HG02588 (cell line): ENCODE measurements at regions not wholly inside any gene's neighbourhood (a gene's known extent, or its start where the extent isn't known, plus 50 kb on each side); places are given as distances from the start of the nearest gene placed in this dataset.

Source experiments
- ATAC-seq: cut with Tn5 transposase; IDR thresholded peaks from one replicate; pipeline ENCODE4 v1.9.1; 2021; ENCODE audit warnings: mild to moderate bottlenecking, moderate library complexity; ENCODE audit not compliant: unreplicated experiment

DNA sequence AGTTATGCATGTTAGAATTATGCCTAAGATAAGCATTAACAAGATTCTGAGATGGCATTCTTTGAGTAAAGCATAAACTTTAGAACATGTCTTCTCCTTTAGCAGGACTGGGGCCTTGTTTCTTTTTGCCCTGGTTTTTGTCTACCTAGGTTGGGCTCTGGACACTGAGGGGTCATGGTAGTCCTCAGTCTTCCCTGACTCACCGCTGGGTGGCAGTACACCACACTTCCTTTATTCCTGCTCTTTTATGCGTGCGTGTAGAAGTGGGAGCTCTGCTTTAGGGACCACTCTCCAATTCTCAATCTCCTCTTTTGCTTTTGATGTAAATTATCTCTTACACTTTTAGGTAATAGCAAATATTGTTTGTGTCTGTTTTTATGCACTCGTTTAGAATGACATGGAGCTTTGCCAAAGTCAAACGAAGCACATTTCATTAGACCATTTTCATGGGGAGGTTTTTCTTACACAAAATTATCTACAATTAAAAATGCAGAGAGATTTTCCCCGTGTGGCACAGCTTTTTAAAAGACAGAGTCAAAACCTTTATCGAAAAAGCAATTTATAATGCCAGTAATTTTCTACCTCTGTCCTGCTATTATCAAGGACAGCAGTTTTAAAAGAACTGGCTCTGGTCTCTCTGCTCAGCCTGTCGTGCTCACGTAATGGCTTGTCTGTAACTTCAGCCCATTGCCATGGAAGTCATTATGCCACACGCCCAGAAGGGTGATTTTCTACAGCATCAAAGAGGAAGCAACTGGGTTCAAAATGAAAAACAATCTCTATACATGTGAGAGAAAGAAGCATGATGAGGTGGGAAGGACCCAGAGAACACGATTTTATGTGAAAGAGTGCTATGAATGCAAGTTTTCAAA lies 413.9 kb downstream of the COG6 start:
- no peak for ATAC-seq

DNA sequence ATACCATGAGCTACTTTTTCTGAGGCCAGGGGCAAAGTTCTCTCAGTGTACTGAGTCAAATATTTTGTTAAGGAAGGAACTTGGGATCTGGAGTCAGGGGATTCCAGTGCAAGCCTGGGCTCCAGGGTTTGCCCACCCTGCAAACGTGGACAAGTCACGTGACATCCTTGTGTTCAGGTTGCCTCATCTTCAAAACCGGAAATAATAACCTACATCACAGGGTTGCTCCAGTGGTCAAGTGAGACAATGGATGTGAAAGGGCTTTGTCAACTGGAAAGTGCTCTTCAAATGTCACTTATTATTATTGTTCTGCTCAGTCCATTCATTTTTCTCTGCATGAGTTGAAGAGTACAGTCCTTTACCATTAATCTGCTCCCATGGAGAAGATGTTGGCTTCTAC lies 414.9 kb downstream of the COG6 start:
- ATAC-seq = no peak

DNA sequence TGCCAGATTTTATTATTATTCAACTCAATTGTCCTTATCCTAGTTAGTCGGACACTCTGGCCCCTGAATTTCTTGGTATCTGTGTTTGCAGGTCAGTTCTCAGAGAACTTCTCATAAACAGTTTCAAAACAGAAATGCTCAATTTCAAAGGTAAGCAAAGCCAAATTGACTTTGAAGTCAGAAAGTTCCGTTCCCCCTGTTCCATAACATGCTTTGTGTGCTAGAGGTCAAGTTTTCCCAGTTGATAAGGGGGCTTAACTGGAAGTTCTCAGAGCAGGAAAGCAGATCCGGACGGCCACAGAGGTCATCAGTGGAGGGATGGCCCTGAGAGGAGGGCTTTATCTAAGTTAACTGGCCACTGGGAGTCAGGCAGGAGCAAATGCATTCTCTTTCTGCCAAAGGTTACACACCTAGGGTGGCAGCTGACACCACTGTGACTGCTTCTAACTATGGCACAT lies 417.2 kb downstream of the COG6 start:
- ATAC-seq = no peak

DNA sequence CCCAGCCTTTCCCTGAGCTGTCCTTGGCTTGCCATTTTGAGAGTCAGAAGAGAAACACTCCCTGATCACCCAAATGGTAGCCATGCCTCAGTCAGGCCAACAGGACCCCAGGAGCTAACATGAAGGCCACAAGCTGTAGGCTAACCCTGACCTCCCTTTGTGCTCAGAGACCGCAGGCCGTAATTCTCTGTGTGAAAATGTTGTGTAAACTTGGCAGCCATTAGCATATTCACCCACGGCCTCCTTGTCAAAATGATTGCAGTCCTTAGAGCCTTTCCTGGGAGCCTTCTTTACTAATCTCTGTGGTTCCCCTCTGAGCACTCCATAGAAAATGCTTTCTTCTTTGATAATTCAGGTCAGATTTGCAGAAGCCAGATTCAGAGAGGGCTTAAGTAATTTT lies 418.9 kb downstream of the COG6 start:
- no peak for ATAC-seq

DNA sequence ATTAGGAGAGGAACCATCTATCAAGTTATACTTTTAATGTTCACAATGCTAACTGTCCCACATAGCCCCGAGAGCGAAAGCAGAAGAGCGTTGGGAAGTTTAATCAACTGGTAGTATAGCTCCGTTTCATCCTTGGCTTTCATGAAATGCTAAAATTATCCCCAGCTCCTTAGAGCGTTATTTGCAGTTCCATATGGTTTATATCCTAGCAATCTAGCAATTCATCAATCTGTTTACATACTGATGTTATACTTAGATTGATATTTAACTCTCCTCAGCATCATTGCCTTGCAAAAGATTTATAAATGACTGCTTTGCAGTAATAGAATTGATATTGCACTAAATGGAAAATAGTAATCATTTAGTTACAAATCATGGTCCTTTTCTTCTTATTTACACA lies 419.8 kb downstream of the COG6 start:
- no peak for ATAC-seq

DNA sequence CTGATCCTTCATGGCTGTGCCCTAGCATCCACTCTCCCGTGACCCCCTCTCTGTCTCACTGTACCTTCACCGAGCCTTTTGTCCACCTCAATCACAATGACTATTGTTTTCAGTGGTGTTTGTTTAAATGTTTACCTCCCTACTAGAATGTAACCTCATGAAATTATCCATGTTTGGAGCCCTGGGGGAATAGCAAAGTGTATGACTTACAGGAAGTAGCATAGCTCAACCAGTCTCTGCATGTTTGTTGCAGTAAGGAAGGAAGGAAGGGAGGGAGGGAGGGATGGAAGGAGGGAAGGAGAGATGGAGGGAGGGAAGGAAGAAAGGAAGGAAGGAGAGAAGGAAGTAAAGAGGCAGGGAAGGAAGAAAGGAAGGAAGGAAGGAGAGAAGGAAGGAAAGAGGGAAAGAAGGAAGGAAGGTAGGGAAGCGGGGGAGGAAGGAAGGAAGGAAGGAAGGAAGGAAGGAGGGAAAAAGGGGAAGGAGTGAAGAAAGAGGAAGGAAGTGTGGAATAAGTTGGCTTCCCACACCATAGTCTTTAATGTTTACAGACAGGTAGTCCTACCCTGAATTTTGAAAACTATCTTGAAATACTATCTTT lies 421.4 kb downstream of the COG6 start:
- no peak for ATAC-seq

DNA sequence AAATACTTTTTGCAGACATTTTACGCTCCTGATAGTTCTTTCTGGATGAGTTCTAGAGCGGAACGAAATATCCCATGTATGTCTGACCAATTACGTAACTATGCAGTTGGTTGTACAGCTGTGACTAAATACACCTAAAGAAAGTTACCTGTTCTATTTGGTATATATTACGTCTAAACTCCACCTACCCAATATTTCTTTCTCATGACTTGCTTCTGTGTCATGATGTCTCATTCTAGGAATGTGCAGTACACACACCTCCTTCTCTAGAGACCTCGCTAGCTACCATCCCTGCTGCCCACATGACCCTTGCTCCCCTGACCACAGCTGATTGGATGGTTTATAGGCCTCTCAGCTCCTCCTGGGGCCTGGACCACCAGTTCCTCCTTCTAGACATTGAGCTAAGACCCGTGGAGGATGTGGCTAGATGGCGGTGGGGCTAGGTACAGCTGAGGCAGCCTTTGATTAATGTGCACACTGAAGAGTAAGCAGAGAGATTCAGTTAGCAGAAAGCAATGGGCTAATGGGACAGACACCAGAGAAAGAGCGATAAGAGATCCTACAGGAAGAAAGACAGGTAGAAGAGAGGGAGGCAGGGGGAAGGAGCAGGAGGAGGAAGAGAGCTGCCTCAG lies 422.1 kb downstream of the COG6 start:
- ATAC-seq = no peak

DNA sequence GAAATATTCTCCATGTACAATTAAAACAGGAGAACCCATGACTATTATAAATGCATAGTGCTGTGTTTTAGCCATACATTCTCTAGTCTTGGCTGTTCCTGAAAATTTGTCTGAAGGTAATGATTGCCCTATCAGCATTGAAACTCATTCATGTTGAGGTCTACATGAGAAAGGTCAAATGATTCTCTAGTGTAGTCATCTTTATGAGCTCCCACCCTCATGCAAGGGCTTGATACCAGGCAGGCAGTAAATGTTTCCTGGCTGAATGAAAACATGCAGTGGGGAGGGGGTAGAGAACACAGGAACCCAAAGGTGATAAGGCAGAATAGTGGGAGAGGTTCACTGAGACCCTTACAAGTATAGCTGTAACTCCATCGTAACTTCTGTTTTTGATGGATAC lies 424.3 kb downstream of the COG6 start:
- ATAC-seq = no peak

DNA sequence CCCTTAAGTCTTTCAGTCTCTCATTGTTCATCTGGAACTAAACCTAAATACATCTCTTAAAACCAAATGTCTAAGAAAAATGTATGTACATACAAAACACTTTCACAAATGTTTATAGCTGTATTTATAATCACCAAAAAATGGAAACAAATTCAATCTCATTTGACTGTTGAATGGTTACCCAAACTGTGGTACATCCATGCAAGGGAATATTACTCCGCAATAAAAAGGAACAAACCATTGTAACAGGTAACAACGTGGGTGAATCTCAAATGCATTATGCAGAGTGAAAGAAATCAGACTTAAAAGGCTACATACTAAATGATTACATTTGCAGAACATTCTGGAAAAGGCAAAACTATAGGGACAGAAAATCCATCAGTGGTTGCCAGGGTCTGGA lies 425.2 kb downstream of the COG6 start:
- ATAC-seq = no peak

DNA sequence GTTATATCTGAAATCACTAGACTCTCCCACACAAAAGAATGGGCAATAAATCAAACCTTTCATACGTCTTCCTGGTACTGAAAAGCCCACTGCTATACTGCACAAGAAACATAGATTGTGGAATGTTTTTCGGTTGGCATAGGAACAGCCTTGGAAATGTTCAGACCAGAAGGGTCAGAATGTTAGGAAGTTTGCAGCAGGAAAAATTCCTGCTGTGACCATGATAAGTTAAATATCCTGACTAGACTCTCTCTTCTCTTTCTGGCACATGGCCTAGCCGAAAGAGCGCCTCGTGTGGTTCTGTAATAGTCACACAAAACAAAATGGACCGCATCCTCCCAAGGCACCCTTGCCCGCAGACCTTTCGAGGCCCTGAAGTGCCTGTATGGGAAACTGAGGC lies 427.2 kb downstream of the COG6 start:
- no peak for ATAC-seq

DNA sequence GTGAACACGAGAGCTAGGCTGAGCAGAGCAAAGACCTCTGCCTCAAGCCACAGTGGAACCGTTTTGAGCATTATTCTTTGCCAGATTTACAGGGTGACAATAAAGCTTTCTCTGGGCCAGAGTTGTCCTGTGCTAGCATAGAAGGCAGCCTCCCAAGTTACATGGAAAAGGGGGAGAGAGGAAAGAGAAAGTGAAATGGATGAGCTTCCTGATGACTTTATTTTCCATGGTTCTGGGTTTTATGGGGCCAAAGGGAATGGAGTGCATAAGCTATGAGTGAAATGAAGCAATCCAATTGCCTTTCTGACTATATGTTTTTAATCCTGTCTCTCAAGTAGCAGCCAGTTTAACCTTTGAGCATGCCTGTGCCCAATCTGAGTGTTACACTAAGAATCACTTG lies 428.4 kb downstream of the COG6 start:
- ATAC-seq = no peak

DNA sequence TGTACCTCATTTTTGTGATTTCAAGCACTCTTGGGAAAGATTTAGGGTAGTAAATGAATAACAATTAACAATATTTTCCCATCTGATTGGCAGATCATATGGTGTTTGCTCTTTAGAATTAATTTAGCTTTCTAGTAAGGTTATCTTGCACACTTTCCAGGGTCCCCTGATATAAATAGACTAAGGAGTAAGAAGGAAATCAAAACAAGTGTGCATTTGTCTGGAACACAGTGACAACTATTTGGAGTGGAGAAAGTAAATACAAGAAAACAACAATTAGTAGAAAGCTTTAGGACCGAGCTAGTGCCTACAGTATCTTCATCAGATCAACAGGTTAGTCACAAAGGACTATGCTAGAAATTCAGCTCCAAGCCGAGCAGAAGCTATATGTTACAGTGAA lies 429.5 kb downstream of the COG6 start:
- ATAC-seq = no peak

DNA sequence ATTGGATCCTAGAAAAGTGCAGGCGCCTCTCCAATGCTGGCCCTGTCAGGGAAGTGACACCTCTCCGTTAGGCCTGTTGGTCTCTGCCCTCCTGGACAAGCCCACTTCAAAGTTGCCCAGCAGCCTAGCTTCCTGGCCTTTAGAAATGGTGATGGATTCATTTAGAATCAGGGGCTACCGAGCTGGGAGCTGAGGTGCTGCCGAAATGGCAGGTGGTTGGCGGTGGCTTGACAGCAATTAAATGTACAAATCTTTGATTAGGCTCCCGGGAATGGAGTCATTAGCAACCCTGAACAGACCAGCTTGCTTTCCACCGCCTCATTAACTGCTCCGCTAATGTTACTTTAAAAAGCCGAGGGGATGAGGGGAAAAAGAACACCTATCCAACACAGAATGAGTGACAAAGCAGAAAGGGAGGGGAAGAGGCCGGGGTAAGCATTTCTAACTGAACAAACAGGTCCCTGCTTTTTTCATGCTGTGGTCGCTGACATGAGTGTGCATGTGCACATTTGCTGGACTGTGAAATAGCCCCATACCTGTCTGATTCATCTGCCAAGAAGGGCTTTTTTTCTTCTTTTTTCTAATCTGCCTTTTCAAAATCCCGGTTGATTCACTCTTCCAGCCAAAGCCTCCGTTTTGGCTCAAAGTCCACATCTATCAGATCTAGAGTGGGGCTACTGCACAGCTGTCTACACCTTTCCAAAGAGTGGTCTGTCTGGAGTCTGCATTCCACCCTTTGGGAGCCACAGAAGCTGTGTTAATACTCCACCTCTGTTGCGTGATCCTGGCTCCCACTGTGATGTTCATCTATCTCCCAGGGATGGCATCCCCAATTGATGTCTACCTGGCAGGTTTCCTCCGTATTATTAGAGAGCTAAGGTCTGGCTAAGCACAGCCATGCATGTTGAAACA lies 431.9 kb downstream of the COG6 start:
- ATAC-seq = no peak

DNA sequence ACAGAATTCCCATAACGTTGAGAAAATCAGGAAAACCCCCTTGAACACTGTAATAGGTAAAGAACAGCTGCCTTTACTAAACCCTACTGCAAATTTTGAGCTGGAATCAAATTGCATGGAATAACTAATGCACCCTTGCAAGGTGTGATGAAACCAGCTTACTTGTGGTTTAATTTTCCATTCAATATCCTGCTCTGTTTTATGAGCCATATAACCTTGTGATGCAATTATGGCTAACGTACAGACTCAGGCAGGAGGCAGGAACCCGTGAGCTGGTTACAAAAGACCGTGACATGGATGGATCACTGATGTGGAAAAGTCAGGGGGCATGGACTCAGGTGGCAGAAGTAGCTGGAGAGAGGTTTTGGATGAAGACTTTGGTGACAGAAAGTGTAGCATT lies 438.6 kb downstream of the COG6 start:
- ATAC-seq = no peak

DNA sequence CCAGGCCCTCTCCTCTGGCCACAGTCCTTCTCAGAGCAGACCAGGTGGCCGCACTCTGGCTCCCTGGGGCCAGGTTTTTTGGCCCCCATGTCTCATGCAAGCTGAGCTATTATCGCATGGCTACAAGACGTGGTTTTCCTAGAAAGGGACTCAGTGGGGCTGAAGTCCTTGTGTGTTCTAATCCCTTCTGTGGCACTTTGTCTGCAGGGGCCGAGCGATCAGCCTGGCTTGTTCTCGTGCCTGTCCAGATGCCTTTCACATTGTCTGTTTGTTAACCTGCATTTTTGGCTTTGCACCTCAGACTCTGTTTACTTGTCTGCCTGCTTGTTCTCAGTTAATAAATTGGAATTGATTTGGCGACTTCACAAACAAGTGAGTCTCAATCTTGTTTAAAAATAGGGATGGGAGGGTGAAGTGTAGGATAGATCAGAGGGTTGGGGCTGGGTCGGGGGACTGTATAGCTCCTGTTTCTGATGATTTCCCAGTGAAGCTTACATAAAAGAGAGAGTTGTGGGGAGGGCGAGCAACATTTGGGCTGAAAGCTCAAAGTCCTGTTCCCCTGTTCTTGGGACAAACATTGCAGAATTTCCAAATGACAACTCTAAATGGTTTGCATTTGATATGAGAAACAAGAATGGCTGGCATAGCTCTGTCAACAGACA lies 440.4 kb downstream of the COG6 start:
- ATAC-seq = no peak

DNA sequence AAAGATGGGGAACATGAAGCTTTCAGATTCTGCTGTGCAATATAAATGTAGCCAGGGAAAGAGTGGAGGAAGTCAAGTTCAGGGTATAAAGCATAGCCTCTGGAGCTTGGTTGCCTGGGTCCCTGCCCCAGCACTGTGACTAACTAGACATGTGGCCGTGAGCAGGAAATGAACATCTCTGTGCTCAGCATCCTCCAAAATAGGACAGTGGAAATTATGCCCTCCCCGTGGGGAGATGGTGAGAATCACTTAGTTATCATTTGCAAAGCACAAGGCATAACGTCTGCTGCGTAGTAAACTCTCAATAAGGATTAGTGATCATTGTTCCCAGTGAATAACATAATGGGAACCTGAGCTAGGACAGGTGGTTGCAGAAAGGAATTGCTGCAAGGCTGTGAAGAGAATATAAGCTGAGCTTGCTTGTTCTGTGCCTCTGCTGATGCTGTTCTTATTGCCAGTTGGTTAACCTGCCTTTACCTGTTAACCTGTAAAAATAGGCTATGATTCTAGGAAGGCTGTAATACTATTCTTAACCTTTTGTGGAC lies 441.0 kb downstream of the COG6 start:
- ATAC-seq = no peak

DNA sequence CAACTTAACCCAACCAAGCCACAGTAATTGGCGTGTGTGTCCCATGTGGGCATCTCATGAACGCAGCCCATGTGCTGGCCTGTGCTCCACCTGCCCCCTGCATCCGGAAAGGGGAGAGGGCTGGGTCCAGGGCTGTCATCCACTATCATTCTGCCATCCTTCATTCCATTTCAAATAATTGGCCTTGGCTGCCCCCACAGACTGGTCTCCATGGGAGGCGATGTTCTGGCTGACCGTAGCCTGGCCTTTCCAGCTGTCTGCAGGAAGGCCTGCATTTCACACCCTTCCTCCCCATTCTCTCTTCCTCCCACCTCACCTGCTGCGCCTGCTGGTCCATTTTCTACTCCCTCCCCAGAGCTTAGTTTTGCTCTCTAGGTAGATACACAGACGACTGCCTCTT lies 442.8 kb downstream of the COG6 start:
- ATAC-seq = no peak

DNA sequence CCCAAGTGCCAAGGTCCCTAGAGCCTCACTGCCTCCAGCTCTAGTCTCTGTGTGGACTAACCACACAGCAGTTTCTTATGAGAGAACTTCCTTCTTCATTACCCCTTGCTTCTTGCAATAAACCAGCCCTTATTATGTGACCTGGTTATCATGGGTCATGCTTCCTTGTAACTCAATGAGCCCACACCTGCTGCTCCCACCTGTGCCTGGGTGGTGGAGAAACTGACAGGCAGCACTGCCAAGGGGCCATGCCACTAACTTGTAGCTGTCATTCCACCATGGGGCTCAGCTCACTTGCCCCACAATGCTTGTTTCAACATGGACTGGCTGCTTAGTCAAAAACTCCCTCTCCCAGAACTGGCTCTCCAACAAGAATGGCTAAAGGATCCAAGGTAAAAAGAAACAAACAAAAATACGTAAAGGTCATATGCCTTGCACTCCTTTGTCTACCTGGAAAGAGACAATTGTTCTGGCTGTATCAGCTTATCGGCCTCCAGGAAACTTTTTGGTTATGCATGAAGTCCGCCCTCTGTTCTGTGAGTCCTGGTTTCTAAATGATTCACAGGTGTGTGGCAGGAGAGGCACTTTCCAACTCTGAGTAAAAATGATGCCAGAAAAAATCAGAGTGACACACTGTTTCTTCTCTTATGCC lies 446.4 kb downstream of the COG6 start:
- ATAC-seq = peak; percentile 84

DNA sequence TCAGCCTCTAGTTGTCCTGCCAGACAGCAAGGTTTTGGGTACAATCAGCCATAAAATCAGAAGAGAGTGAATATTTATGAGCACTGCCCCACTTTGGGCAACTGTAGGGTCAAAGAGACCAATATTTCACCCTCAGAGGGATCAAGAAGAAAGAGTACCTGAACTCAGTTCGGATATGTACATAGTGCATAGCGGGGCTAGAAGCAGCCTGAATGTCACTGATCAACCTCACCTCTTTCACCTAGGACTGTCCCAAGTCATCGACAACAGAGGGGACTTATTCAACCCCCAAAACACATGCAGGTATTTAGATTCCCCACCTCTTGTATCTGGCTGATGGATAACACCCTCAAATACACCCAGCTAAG lies 446.9 kb downstream of the COG6 start:
- ATAC-seq = peak; percentile 21

DNA sequence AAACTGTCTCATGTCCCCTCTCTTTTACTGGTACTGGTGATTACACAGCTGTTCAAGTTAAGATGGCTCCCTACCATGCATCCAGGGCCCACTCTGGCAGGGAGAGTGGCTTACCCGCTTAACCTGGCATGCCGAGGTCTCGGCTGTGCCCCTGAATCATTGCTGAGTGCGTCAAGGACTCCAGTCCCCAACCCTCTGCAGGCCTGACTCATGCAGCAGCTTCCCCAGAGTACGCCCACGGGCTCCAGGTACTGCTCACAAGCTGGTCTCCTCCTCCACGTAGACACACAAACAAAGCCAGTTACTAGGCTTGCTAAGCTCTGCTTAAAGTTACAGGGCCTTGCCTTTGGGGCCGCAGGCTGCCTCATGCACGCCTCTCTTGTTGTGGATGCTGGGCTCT lies 447.4 kb downstream of the COG6 start:
- no peak for ATAC-seq
